H1 (cell line): ENCODE measurements at regions not wholly inside any gene's neighbourhood (a gene's known extent, or its start where the extent isn't known, plus 50 kb on each side); places are given as distances from the start of the nearest gene placed in this dataset.

ENCODE experiments used
- CTCF ChIA-PET: fragments of 300-600 bp; sonication (Branson Sonifier 250); formaldehyde crosslinking; loops from one replicate; lab custom pipeline; 2021; ENCODE audit not compliant: partially characterized antibody; lab: Charles Lee
- POLR2A ChIA-PET: fragments of 300-600 bp; sonication (Branson Sonifier 250); formaldehyde crosslinking; loops from one replicate; lab custom pipeline; 2021; ENCODE audit warnings: inconsistent platforms; ENCODE audit not compliant: partially characterized antibody; lab: Charles Lee
- DNase-seq, 2 experiments: peaks; one replicate each; pipeline versions ENCODE4 v3.0.0 to v3.0.0-alpha.2; 2010 to 2022; ENCODE audit warnings: low spot score in 2 of 2, low read depth in 1 of 2, mixed read lengths in 1 of 2
- FAIRE-seq: peaks from 2 replicates; lab custom pipeline; 2011; peaks lifted over from hg19 to GRCh38; lab: Jason Lieb, UNC
- H2AFZ ChIP-seq: 2 replicates; pipeline ENCODE4 v1.8.1; 2012; ENCODE audit warnings: low read length, inconsistent platforms
- H2AK5ac ChIP-seq: 2 replicates; pipeline ENCODE4 v1.6.1; 2013; ENCODE audit warnings: low read depth, low read length
- H2BK120ac ChIP-seq: replicated peaks from 2 replicates; pipeline ENCODE3; 2013; ENCODE audit warnings: low read depth, low read length, inconsistent platforms
- H2BK12ac ChIP-seq: 2 replicates; pipeline ENCODE4 v1.6.1; 2013; ENCODE audit warnings: low read depth, low read length
- H2BK15ac ChIP-seq: 2 replicates; pipeline ENCODE4 v1.6.1; 2013; ENCODE audit warnings: low read length
- H2BK20ac ChIP-seq: 2 replicates; pipeline ENCODE4 v1.6.1; 2013; ENCODE audit warnings: low read length
- H2BK5ac ChIP-seq: 2 replicates; pipeline ENCODE4 v1.6.1; 2013; ENCODE audit warnings: low read depth, low read length
- H3K14ac ChIP-seq: 2 replicates; pipeline ENCODE4 v1.6.1; 2013; ENCODE audit warnings: inconsistent platforms; ENCODE audit not compliant: insufficient read length
- H3K18ac ChIP-seq: 2 replicates; pipeline ENCODE4 v1.6.1; 2013; ENCODE audit warnings: low read length; ENCODE audit errors: extremely low read depth
- H3K23ac ChIP-seq: 2 replicates; pipeline ENCODE4 v1.6.1; 2013; ENCODE audit warnings: inconsistent platforms; ENCODE audit not compliant: insufficient read length
- H3K23me2 ChIP-seq: 2 replicates; pipeline ENCODE4 v1.6.1; 2013; ENCODE audit warnings: low read depth, low read length
- H3K27ac ChIP-seq: 2 replicates; pipeline ENCODE4 v1.6.1; 2011; ENCODE audit warnings: low read depth, low read length, inconsistent platforms
- H3K27me3 ChIP-seq, 4 experiments: replicated peaks in 1 of 4; 1 replicate in 1 of 4; 2 replicates in 3 of 4; pipeline versions ENCODE4 v1.6.1 to v1.8.1; 2011 to 2013; ENCODE audit warnings: low read length in 3 of 4, mild to moderate bottlenecking in 3 of 4, inconsistent platforms in 2 of 4, mixed read lengths in 2 of 4, moderate library complexity in 1 of 4; ENCODE audit not compliant: control insufficient read depth in 3 of 4, insufficient read depth in 3 of 4; ENCODE audit errors: extremely low read depth in 1 of 4
- H3K36me3 ChIP-seq, 4 experiments: 2 replicates each; pipeline versions ENCODE4 v1.6.1 to v1.8.1; 2011 to 2013; ENCODE audit warnings: mild to moderate bottlenecking in 4 of 4, low read length in 3 of 4, moderate library complexity in 2 of 4, control low read depth in 1 of 4, inconsistent platforms in 1 of 4; ENCODE audit not compliant: insufficient read depth in 4 of 4, control insufficient read depth in 2 of 4
- H3K4ac ChIP-seq: replicated peaks from 2 replicates; pipeline ENCODE3; 2013; ENCODE audit warnings: low read length, low read depth, mixed read lengths, inconsistent platforms; ENCODE audit not compliant: insufficient read length
- H3K4me1 ChIP-seq, 4 experiments: replicated peaks in 1 of 4; 1 replicate in 1 of 4; 2 replicates in 3 of 4; pipeline versions ENCODE4 v1.6.1 to v1.8.1; 2011 to 2013; ENCODE audit warnings: low read length in 3 of 4, inconsistent platforms in 2 of 4, mixed read lengths in 1 of 4; ENCODE audit not compliant: insufficient read depth in 4 of 4, control insufficient read depth in 3 of 4
- H3K4me2 ChIP-seq, 2 experiments: 2 replicates each; pipeline versions ENCODE4 v1.6.1 to v1.8.1; 2011 to 2013; ENCODE audit warnings: low read depth in 2 of 2, low read length in 2 of 2, control low read depth in 1 of 2, inconsistent platforms in 1 of 2, mild to moderate bottlenecking in 1 of 2; ENCODE audit not compliant: insufficient read depth in 1 of 2
- H3K4me3 ChIP-seq, 4 experiments: fragments of 200-600, 300-600 bp in 1 of 4; sonication (generic), shearing (Covaris generic), sonication (Bioruptor Twin) in 1 of 4; 2 replicates each; pipeline versions ENCODE4 v1.5.1 to v1.8.1; 2011 to 2016; ENCODE audit warnings: low read length in 4 of 4, low read depth in 3 of 4, control low read depth in 2 of 4, inconsistent platforms in 2 of 4, mild to moderate bottlenecking in 2 of 4, mixed read lengths in 1 of 4, moderate library complexity in 1 of 4; ENCODE audit not compliant: insufficient read depth in 2 of 4; ENCODE audit errors: extremely low read depth in 1 of 4
- H3K56ac ChIP-seq: replicated peaks from 2 replicates; pipeline ENCODE3; 2013; ENCODE audit warnings: low read depth, mild to moderate bottlenecking, mixed read lengths, low read length, inconsistent platforms; ENCODE audit not compliant: insufficient read length
- H3K79me1 ChIP-seq: 2 replicates; pipeline ENCODE4 v1.6.1; 2013; ENCODE audit warnings: low read depth, low read length, control low read depth
- H3K79me2 ChIP-seq, 2 experiments: 2 replicates each; pipeline versions ENCODE4 v1.6.1 to v1.8.1; 2012 to 2013; ENCODE audit warnings: low read length in 2 of 2, mild to moderate bottlenecking in 2 of 2, inconsistent platforms in 1 of 2; ENCODE audit not compliant: insufficient read depth in 2 of 2, control insufficient read depth in 1 of 2
- H3K9ac ChIP-seq, 4 experiments: replicated peaks in 1 of 4; 1 replicate in 1 of 4; 2 replicates in 3 of 4; pipeline versions ENCODE4 v1.6.1 to v1.8.1; 2011 to 2013; ENCODE audit warnings: low read depth in 3 of 4, low read length in 3 of 4, control low read depth in 2 of 4, mild to moderate bottlenecking in 2 of 4, moderate library complexity in 2 of 4, inconsistent platforms in 1 of 4; ENCODE audit errors: extremely low read depth in 1 of 4
- H3K9me3 ChIP-seq, 2 experiments: 2 replicates each; pipeline versions ENCODE4 v1.6.1 to v1.8.1; 2012 to 2013; ENCODE audit warnings: mild to moderate bottlenecking in 2 of 2, moderate library complexity in 2 of 2, control low read depth in 1 of 2, inconsistent platforms in 1 of 2, low read depth in 1 of 2, low read length in 1 of 2, mixed read lengths in 1 of 2; ENCODE audit not compliant: insufficient read depth in 2 of 2
- H4K20me1 ChIP-seq, 2 experiments: replicated peaks in 1 of 2; 2 replicates each; pipeline versions ENCODE3 to v1.8.1; 2011 to 2013; ENCODE audit warnings: inconsistent platforms in 2 of 2, low read length in 2 of 2, mild to moderate bottlenecking in 1 of 2; ENCODE audit not compliant: insufficient read depth in 2 of 2, control insufficient read depth in 1 of 2
- H4K5ac ChIP-seq: 2 replicates; pipeline ENCODE4 v1.6.1; 2013; ENCODE audit warnings: low read length, low read depth, mixed read lengths, inconsistent platforms; ENCODE audit not compliant: insufficient read length
- H4K8ac ChIP-seq: 2 replicates; pipeline ENCODE4 v1.8.0; 2013; ENCODE audit warnings: mild to moderate bottlenecking, moderate library complexity, low read length, inconsistent platforms; ENCODE audit not compliant: insufficient read depth; ENCODE audit errors: extremely low read depth
- H4K91ac ChIP-seq: replicated peaks from 2 replicates; pipeline ENCODE3; 2013; ENCODE audit warnings: low read length, mixed read lengths, inconsistent platforms; ENCODE audit not compliant: insufficient read length
- BACH1 ChIP-seq: IDR thresholded peaks from 2 replicates; pipeline ENCODE4 v1.6.1; 2012; ENCODE audit warnings: low read length, improper control_type of control experiment
- BCL11A ChIP-seq, 2 experiments: IDR thresholded peaks; one replicate each; pipeline ENCODE4 v1.6.1; 2011; ENCODE audit warnings: low read depth in 2 of 2, low read length in 2 of 2, mild to moderate bottlenecking in 2 of 2
- BRCA1 ChIP-seq: IDR thresholded peaks from 2 replicates; pipeline ENCODE4 v1.6.1; 2012; ENCODE audit warnings: low read depth, low read length, improper control_type of control experiment
- CREB1 ChIP-seq: IDR thresholded peaks from 2 replicates; pipeline ENCODE4 v1.6.1; 2012; ENCODE audit warnings: inconsistent platforms
- FOSL1 ChIP-seq: IDR thresholded peaks from 2 replicates; pipeline ENCODE4 v1.6.1; 2011; ENCODE audit warnings: mild to moderate bottlenecking, low read depth, low read length, moderate library complexity; ENCODE audit not compliant: insufficient read depth
- KDM5A ChIP-seq: fragments of 200-600 bp; IDR thresholded peaks from 2 replicates; pipeline ENCODE4 v1.7.1; 2012; ENCODE audit warnings: mild to moderate bottlenecking, low read length, inconsistent platforms, mixed read lengths
- POLR2A ChIP-seq, 2 experiments: IDR thresholded peaks; 1 replicate in 1 of 2; 2 replicates in 1 of 2; pipeline ENCODE4 v1.6.1; 2011; ENCODE audit warnings: low read depth in 2 of 2, low read length in 2 of 2, mild to moderate bottlenecking in 2 of 2; ENCODE audit errors: control extremely low read depth in 1 of 2
- ZNF274 ChIP-seq: IDR thresholded peaks from 2 replicates; pipeline ENCODE4 v1.7.0; 2012; ENCODE audit warnings: low read length, borderline replicate concordance; ENCODE audit errors: extremely low read depth
- WGBS, 2 experiments: shearing (Covaris generic) in 1 of 2; methylation state at CpG; one replicate each; pipeline versions ENCODE4 v1.1.6 to v1.1.7; 2013 to 2015; ENCODE audit warnings: low lambda C conversion rate in 2 of 2, mixed read lengths in 2 of 2, inconsistent platforms in 1 of 2, low coverage in 1 of 2, missing lambda C conversion rate in 1 of 2; ENCODE audit not compliant: insufficient replicate concordance in 2 of 2, insufficient coverage in 1 of 2, insufficient read length in 1 of 2; ENCODE audit errors: extremely low coverage in 1 of 2, missing lambda C conversion rate in 1 of 2; 5-methylcytosine and 5-hydroxymethylcytosine counted together

GRCh38 chr12:47574252-47575021, 131.4 kb downstream of the RPAP3 start:
- no peak overlapping the region for H3K27ac ChIP-seq
- H4K20me1 ChIP-seq, result no peaks in the 10 kb centered on the region
- H3K23ac ChIP-seq, result no peak overlapping the region
- FAIRE-seq (no peak), DNase-seq (no peak)
- H3K9me3 ChIP-seq, result no peaks in the 10 kb centered on the region
- no peaks in the 10 kb centered on the region for H3K4me1 ChIP-seq
- H3K18ac ChIP-seq, result no peak overlapping the region
- ChIA-PET POLR2A (no interaction called here), CTCF (no interaction called here)
- H3K23me2 ChIP-seq, result no peaks in the 10 kb centered on the region
- no peaks in the 10 kb centered on the region for H3K36me3 ChIP-seq
- no peak overlapping the region for H2BK12ac ChIP-seq
- H3K56ac ChIP-seq, result no peak overlapping the region
- no peak overlapping the region for H2BK5ac ChIP-seq
- no peak overlapping the region for H2BK15ac ChIP-seq
- H3K14ac ChIP-seq, result no peak overlapping the region
- H2BK120ac ChIP-seq, result no peak overlapping the region
- H3K4ac ChIP-seq, result no peak overlapping the region
- no peaks in the 10 kb centered on the region for H3K79me2 ChIP-seq
- H2AK5ac ChIP-seq, result no peak overlapping the region
- H4K5ac ChIP-seq, result no peak overlapping the region
- H4K8ac ChIP-seq, result no peak overlapping the region
- no peak overlapping the region for H2BK20ac ChIP-seq
- no peak overlapping the region for H3K4me3 ChIP-seq
- no peak overlapping the region for H3K4me2 ChIP-seq
- no peaks in the 10 kb centered on the region for H3K79me1 ChIP-seq
- no peak overlapping the region for H2AFZ ChIP-seq
- H3K9ac ChIP-seq, result no peak overlapping the region
- no peak overlapping the region for H4K91ac ChIP-seq
- 100% methylated on average over 1 of the region's 1 CpG; no CpG with 5 or more reads in 1 of the 2 experiments for WGBS, 2 experiments
- H3K27me3 ChIP-seq, result no peaks in the 10 kb centered on the region
- no peak for TF ChIP-seq KDM5A
- TF ChIP-seq BRCA1, result no peak
- TF ChIP-seq CREB1, result no peak
- TF ChIP-seq BCL11A (IDR thresholded peaks at IDR 0.05; ENCODE audit: low read depth in 2 of 2, low read length in 2 of 2), result no peak
- no peak for TF ChIP-seq BACH1
- TF ChIP-seq POLR2A (IDR thresholded peaks at IDR 0.05; ENCODE audit: control extremely low read depth in 1 of 2, low read depth in 2 of 2, low read length in 2 of 2), result no peak
- TF ChIP-seq FOSL1, result no peak
- TF ChIP-seq ZNF274, result no peak
